GM18868 (cell line): ENCODE measurements at regions not wholly inside any gene's neighbourhood (a gene's known extent, or its start where the extent isn't known, plus 50 kb on each side); places are given as distances from the start of the nearest gene placed in this dataset.
"Not testable (repeated sequence)": the region's sequence is repeated elsewhere in the genome, so short reads cannot be mapped to it uniquely, and the experiment has no call there.

Experiments used
- ATAC-seq: cut with Tn5 transposase; IDR thresholded peaks from one replicate; pipeline ENCODE4 v1.9.1; 2021; ENCODE audit warnings: mild to moderate bottlenecking, moderate library complexity; ENCODE audit not compliant: unreplicated experiment

DNA sequence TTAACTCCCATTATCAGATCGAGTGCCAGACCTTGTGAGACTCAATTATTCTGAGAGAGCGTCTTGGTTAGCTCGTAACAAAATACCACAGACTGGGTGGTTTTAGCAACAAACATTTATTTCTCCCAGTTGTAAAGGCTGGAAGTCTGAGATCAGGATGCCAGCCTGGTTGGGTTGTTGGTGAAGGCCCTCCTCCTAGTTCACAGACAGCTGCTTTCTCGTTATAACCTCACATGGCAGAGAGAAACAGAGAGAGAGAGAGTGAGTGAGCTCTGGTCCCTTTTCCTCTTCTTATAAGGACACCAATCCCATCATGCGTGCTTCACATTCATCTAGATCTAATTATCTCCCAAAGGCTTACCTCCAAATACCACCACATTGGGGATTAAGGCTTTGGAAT, 114.2 kb upstream of the SLC24A2 start:
- ATAC-seq, result no peak

DNA sequence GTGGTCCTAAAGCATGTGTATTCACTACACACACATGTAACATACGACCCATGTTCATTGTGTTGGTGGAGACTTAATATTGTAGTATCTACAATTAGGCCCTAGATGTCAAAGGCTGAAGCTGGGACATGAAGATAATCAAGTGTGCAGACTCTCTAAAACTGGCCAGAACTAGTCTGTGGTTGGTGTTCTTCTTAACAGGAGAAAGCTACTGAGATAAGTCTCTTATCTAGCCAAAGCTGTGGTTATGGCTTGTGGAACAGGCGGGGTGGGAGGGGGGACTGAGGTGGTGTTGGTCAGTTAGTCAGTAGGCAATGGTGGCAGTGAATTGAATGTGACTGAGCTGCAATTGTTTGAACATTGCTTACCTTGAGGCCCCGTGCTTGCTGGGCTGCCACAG, 112.7 kb upstream of the SLC24A2 start:
- no peak for ATAC-seq

GRCh38 chr9:19896161-19896560, 107.3 kb upstream of the SLC24A2 start:
- ATAC-seq, result no peak

DNA sequence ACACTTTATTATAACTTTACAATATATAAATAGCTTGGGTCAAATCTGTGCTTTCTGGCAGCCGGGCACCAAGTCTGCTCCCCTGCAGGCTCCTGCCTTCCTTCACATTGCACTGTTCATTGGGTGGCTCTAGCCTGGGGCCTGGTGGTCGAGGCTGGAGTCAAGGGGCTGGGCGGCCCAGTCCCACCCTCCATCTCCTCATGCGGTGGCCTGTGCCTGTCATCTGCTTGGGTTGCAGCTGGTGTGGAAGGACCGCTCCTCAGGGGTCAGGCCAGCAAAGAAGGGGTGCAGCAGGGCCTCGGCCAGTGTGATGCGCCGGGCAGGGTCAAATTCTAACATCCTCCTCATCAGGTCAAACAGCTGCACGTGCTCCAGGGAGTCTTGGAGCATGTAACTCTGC, 106.7 kb upstream of the SLC24A2 start:
- not testable (repeated sequence) for ATAC-seq

- ATAC-seq, result no peak
These were observed 106.2 kb upstream of the SLC24A2 start for GRCh38 chr9:19895006-19895405.

DNA sequence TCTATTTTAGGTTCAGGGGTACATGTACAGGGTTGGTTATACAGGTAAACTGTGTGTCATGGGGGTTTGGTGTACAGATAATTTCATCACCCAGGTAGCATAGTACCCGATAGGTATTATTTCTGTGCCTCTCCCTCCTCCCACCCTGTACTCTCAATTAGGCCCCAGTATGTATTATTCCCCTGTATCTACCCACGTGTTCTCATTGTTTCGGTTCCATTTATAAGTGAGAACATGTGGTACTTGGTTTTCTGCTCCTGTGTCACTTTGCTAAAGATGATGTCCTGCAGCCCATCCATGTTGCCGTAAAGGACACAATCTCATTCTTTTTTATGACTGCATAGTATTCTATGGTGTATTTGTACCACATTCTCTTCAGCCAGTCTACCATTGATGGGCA, 96.8 kb upstream of the SLC24A2 start:
- no peak for ATAC-seq

GRCh38 chr9:19879062-19879461, 90.2 kb upstream of the SLC24A2 start:
- ATAC-seq, result no peak

GRCh38 chr9:19876569-19877316, 87.9 kb upstream of the SLC24A2 start:
- ATAC-seq, result no peak

GRCh38 chr9:19875291-19875920, 86.6 kb upstream of the SLC24A2 start:
- ATAC-seq, result no peak

DNA sequence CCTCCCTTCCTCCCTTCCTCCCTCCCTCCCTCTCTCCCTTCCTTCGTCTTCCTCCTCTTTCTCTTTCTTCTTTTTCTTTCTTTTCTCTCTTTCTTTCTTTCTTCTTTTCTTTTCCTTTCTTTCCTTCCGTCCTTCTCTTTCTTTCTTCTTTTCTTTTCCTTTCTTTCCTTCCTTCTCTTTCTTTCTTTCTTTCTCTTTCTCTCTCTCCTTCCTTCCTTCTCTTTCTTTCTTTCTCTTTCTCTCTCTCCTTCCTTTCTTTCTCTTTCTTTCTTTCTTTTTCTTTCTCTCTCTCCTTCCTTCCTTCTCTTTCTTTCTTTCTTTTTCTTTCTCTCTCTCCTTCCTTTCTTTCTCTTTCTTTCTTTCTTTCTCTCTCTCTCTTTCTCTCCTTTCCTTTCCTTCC, 84.4 kb upstream of the SLC24A2 start:
- ATAC-seq, result not testable (repeated sequence)

- ATAC-seq, result no peak
These were observed 82.2 kb upstream of the SLC24A2 start for GRCh38 chr9:19870988-19871387.

- ATAC-seq, result no peak
These were observed 52.1 kb upstream of the SLC24A2 start for GRCh38 chr9:19840953-19841352.
